ENCODE measurements at regions not wholly inside any gene's neighbourhood (a gene's known extent, or its start where the extent isn't known, plus 50 kb on each side); places are given as distances from the start of the nearest gene placed in this dataset.
"Not testable (repeated sequence)": the region's sequence is repeated elsewhere in the genome, so short reads cannot be mapped to it uniquely, and the experiment has no call there.

GRCh38 chr1:178599087-178599486, 86.2 kb downstream of the TEX35 start:
- in situ Hi-C loops (cut with HindIII; ENCODE audit: low pct_unique_long_range_greater_than_20kb, low sequenced_read_pairs) = no loop called here
- DNase-seq (ENCODE audit: low read depth) = no peak

- in situ Hi-C loops (cut with HindIII; ENCODE audit: low pct_unique_long_range_greater_than_20kb, low sequenced_read_pairs) = no loop called here
- DNase-seq (ENCODE audit: low read depth) = no peak
Observed at GRCh38 chr1:178599745-178600144, 86.8 kb downstream of the TEX35 start.

- no peak for DNase-seq (ENCODE audit: low read depth)
- in situ Hi-C loops (cut with HindIII; ENCODE audit: low pct_unique_long_range_greater_than_20kb, low sequenced_read_pairs) = no loop called here
Observed at GRCh38 chr1:178603926-178604325, 91.0 kb downstream of the TEX35 start.

GRCh38 chr1:178606839-178607238, 93.9 kb downstream of the TEX35 start:
- DNase-seq (ENCODE audit: low read depth) = no peak
- in situ Hi-C loops (cut with HindIII; ENCODE audit: low pct_unique_long_range_greater_than_20kb, low sequenced_read_pairs) = no loop called here

- in situ Hi-C loops (cut with HindIII; ENCODE audit: low pct_unique_long_range_greater_than_20kb, low sequenced_read_pairs) = no loop called here
- DNase-seq (ENCODE audit: low read depth) = no peak
Observed at GRCh38 chr1:178607718-178608408, 95.0 kb downstream of the TEX35 start.

GRCh38 chr1:178609015-178609414, 96.1 kb downstream of the TEX35 start:
- in situ Hi-C loops (cut with HindIII; ENCODE audit: low pct_unique_long_range_greater_than_20kb, low sequenced_read_pairs) = no loop called here
- DNase-seq (ENCODE audit: low read depth) = no peak

GRCh38 chr1:178610690-178611410, 97.9 kb downstream of the TEX35 start:
- in situ Hi-C loops (cut with HindIII; ENCODE audit: low pct_unique_long_range_greater_than_20kb, low sequenced_read_pairs); DNase-seq (ENCODE audit: low read depth): not testable (repeated sequence)

- in situ Hi-C loops (cut with HindIII; ENCODE audit: low pct_unique_long_range_greater_than_20kb, low sequenced_read_pairs) = no loop called here
- no peak for DNase-seq (ENCODE audit: low read depth)
Observed at GRCh38 chr1:178612261-178612660, 99.4 kb downstream of the TEX35 start.

- DNase-seq (ENCODE audit: low read depth) = no peak
Observed at GRCh38 chr1:178613271-178613945, 100.5 kb downstream of the TEX35 start.

GRCh38 chr1:178614286-178614685, 101.4 kb downstream of the TEX35 start:
- no peak for DNase-seq (ENCODE audit: low read depth)
- in situ Hi-C loops (cut with HindIII; ENCODE audit: low pct_unique_long_range_greater_than_20kb, low sequenced_read_pairs) = no loop called here

More at GRCh38 chr1:178613271-178613945, 100.5 kb downstream of the TEX35 start:
- in situ Hi-C loops (cut with HindIII; ENCODE audit: low pct_unique_long_range_greater_than_20kb, low sequenced_read_pairs) = no loop called here

- in situ Hi-C loops (cut with HindIII; ENCODE audit: low pct_unique_long_range_greater_than_20kb, low sequenced_read_pairs) = no loop called here
- no peak for DNase-seq (ENCODE audit: low read depth)
Observed at GRCh38 chr1:178619042-178619927, 105.8 kb upstream of the RALGPS2 start.

GRCh38 chr1:178620584-178621475, 104.2 kb upstream of the RALGPS2 start:
- DNase-seq (ENCODE audit: low read depth) = no peak
- in situ Hi-C loops (cut with HindIII; ENCODE audit: low pct_unique_long_range_greater_than_20kb, low sequenced_read_pairs) = no loop called here

GRCh38 chr1:178621822-178622221, 103.2 kb upstream of the RALGPS2 start:
- in situ Hi-C loops (cut with HindIII; ENCODE audit: low pct_unique_long_range_greater_than_20kb, low sequenced_read_pairs) = no loop called here
- no peak for DNase-seq (ENCODE audit: low read depth)

- in situ Hi-C loops (cut with HindIII; ENCODE audit: low pct_unique_long_range_greater_than_20kb, low sequenced_read_pairs) = no loop called here
- no peak for DNase-seq (ENCODE audit: low read depth)
Observed at GRCh38 chr1:178625695-178626094, 99.3 kb upstream of the RALGPS2 start.

- in situ Hi-C loops (cut with HindIII; ENCODE audit: low pct_unique_long_range_greater_than_20kb, low sequenced_read_pairs) = no loop called here
- DNase-seq (ENCODE audit: low read depth) = no peak
Observed at GRCh38 chr1:178627037-178627436, 98.0 kb upstream of the RALGPS2 start.

- in situ Hi-C loops (cut with HindIII; ENCODE audit: low pct_unique_long_range_greater_than_20kb, low sequenced_read_pairs) = no loop called here
- no peak for DNase-seq (ENCODE audit: low read depth)
Observed at GRCh38 chr1:178628637-178629251, 96.3 kb upstream of the RALGPS2 start.

All from Caki2 (cell line).